Astrocyte (in vitro differentiated cells and primary cell): ENCODE measurements at regions not wholly inside any gene's neighbourhood (a gene's known extent, or its start where the extent isn't known, plus 50 kb on each side); places are given as distances from the start of the nearest gene placed in this dataset.

Source experiments
- EZH2 ChIP-seq: IDR thresholded peaks from 2 replicates; pipeline ENCODE4 v1.6.1; 2012; ENCODE audit warnings: mild to moderate bottlenecking, low read length, inconsistent platforms; ENCODE audit not compliant: insufficient read depth
- TF ChIP-seq, protein P1 (sequence below): IDR thresholded peaks from 2 replicates; pipeline ENCODE4 v1.5.1; 2011; ENCODE audit warnings: low read depth, mild to moderate bottlenecking, inconsistent platforms, low read length, moderate library complexity; ENCODE audit not compliant: insufficient read depth

- TF ChIP-seq, protein P1, sequence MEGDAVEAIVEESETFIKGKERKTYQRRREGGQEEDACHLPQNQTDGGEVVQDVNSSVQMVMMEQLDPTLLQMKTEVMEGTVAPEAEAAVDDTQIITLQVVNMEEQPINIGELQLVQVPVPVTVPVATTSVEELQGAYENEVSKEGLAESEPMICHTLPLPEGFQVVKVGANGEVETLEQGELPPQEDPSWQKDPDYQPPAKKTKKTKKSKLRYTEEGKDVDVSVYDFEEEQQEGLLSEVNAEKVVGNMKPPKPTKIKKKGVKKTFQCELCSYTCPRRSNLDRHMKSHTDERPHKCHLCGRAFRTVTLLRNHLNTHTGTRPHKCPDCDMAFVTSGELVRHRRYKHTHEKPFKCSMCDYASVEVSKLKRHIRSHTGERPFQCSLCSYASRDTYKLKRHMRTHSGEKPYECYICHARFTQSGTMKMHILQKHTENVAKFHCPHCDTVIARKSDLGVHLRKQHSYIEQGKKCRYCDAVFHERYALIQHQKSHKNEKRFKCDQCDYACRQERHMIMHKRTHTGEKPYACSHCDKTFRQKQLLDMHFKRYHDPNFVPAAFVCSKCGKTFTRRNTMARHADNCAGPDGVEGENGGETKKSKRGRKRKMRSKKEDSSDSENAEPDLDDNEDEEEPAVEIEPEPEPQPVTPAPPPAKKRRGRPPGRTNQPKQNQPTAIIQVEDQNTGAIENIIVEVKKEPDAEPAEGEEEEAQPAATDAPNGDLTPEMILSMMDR: no peak
- no peak for TF ChIP-seq EZH2
Measured at GRCh38 chr18:72233106-72233505, 311.0 kb downstream of the CBLN2 start.
